ENCODE measurements at regions not wholly inside any gene's neighbourhood (a gene's known extent, or its start where the extent isn't known, plus 50 kb on each side); places are given as distances from the start of the nearest gene placed in this dataset.

- TF ChIP-seq EP300 (IDR thresholded peaks at IDR 0.05) (no peak), CTCF (IDR thresholded peaks at IDR 0.05) (no peak), POLR2AphosphoS5 (IDR thresholded peaks at IDR 0.05) (no peak), POLR2A (IDR thresholded peaks at IDR 0.05) (no peak)
Observed at GRCh38 chr14:71776471-71777360, 155.5 kb upstream of the RGS6 start.

Measured in sigmoid colon (tissue), 4 donors.